ENCODE measurements at regions not wholly inside any gene's neighbourhood (a gene's known extent, or its start where the extent isn't known, plus 50 kb on each side); places are given as distances from the start of the nearest gene placed in this dataset.

GRCh38 chr11:45560155-45560912, 105.1 kb downstream of the CHST1 start:
- Mint-ChIP-seq H3K4me3 (ENCODE audit: unreplicated experiment) (no peak overlapping the region), H3K36me3 (ENCODE audit: unreplicated experiment) (no peaks in the 10 kb centered on the region), H3K27me3 (ENCODE audit: unreplicated experiment) (peaks cover 8% of the 10 kb centered on the region), H3K9me3 (ENCODE audit: unreplicated experiment) (no peaks in the 10 kb centered on the region), H3K4me1 (ENCODE audit: unreplicated experiment) (no peaks in the 10 kb centered on the region), H3K27ac (ENCODE audit: unreplicated experiment) (no peak overlapping the region)
- no peak for TF ChIP-seq CTCF (IDR thresholded peaks at IDR 0.05)
- DNase-seq (ENCODE audit: extremely low spot score, unreplicated experiment), result no peak

- no peak for DNase-seq (ENCODE audit: extremely low spot score, unreplicated experiment)
- Mint-ChIP-seq H3K27ac (ENCODE audit: unreplicated experiment) (no peak overlapping the region), H3K36me3 (ENCODE audit: unreplicated experiment) (no peaks in the 10 kb centered on the region), H3K4me3 (ENCODE audit: unreplicated experiment) (no peak overlapping the region), H3K4me1 (ENCODE audit: unreplicated experiment) (no peaks in the 10 kb centered on the region), H3K27me3 (ENCODE audit: unreplicated experiment) (peaks cover 8% of the 10 kb centered on the region), H3K9me3 (ENCODE audit: unreplicated experiment) (no peaks in the 10 kb centered on the region)
- no peak for TF ChIP-seq CTCF (IDR thresholded peaks at IDR 0.05)
These were observed 108.3 kb downstream of the CHST1 start for GRCh38 chr11:45556851-45557707.

- TF ChIP-seq CTCF (IDR thresholded peaks at IDR 0.05), result no peak
- H3K27ac Mint-ChIP-seq (ENCODE audit: unreplicated experiment), result no peak overlapping the region
- no peaks in the 10 kb centered on the region for H3K9me3 Mint-ChIP-seq (ENCODE audit: unreplicated experiment)
- no peaks in the 10 kb centered on the region for H3K36me3 Mint-ChIP-seq (ENCODE audit: unreplicated experiment)
- DNase-seq (ENCODE audit: extremely low spot score, unreplicated experiment), result no peak
- no peak overlapping the region for H3K4me3 Mint-ChIP-seq (ENCODE audit: unreplicated experiment)
- peaks cover 6% of the 10 kb centered on the region for H3K27me3 Mint-ChIP-seq (ENCODE audit: unreplicated experiment)
- no peaks in the 10 kb centered on the region for H3K4me1 Mint-ChIP-seq (ENCODE audit: unreplicated experiment)
These were observed 111.0 kb downstream of the CHST1 start for GRCh38 chr11:45554230-45554967.

GRCh38 chr11:45553383-45553936, 112.0 kb downstream of the CHST1 start:
- no peaks in the 10 kb centered on the region for H3K4me1 Mint-ChIP-seq (ENCODE audit: unreplicated experiment)
- H3K27me3 Mint-ChIP-seq (ENCODE audit: unreplicated experiment), result peaks cover 6% of the 10 kb centered on the region
- no peak overlapping the region for H3K27ac Mint-ChIP-seq (ENCODE audit: unreplicated experiment)

More at GRCh38 chr11:45553383-45553936, 112.0 kb downstream of the CHST1 start:
- Mint-ChIP-seq H3K4me3 (ENCODE audit: unreplicated experiment) (no peak overlapping the region), H3K9me3 (ENCODE audit: unreplicated experiment) (no peaks in the 10 kb centered on the region), H3K36me3 (ENCODE audit: unreplicated experiment) (no peaks in the 10 kb centered on the region)
- TF ChIP-seq CTCF (IDR thresholded peaks at IDR 0.05), result no peak
- no peak for DNase-seq (ENCODE audit: extremely low spot score, unreplicated experiment)

All from osteocyte (in vitro differentiated cells).